GM19035 (cell line): ENCODE measurements at regions not wholly inside any gene's neighbourhood (a gene's known extent, or its start where the extent isn't known, plus 50 kb on each side); places are given as distances from the start of the nearest gene placed in this dataset.
"Not testable (repeated sequence)": the region's sequence is repeated elsewhere in the genome, so short reads cannot be mapped to it uniquely, and the experiment has no call there.

Experiments
- ATAC-seq: cut with Tn5 transposase; IDR thresholded peaks from one replicate; pipeline ENCODE4 v1.9.1; 2021; ENCODE audit not compliant: unreplicated experiment

GRCh38 chr6:167661552-167662044, 165.1 kb upstream of the AFDN start:
- ATAC-seq, result no peak

GRCh38 chr6:167662075-167662880, 164.4 kb upstream of the AFDN start:
- no peak for ATAC-seq

- no peak for ATAC-seq
Observed at GRCh38 chr6:167662881-167663205, 163.9 kb upstream of the AFDN start.

- no peak for ATAC-seq
Observed at GRCh38 chr6:167663316-167663715, 163.4 kb upstream of the AFDN start.

- no peak for ATAC-seq
Observed at GRCh38 chr6:167663784-167664443, 162.8 kb upstream of the AFDN start.

- no peak for ATAC-seq
Observed at GRCh38 chr6:167664678-167665660, 161.7 kb upstream of the AFDN start.

GRCh38 chr6:167665698-167666330, 160.9 kb upstream of the AFDN start:
- ATAC-seq, result no peak

GRCh38 chr6:167666571-167667203, 160.0 kb upstream of the AFDN start:
- ATAC-seq, result no peak

- ATAC-seq, result no peak
Observed at GRCh38 chr6:167667204-167668018, 159.3 kb upstream of the AFDN start.

GRCh38 chr6:167668019-167668753, 158.5 kb upstream of the AFDN start:
- ATAC-seq, result no peak

GRCh38 chr6:167668754-167669552, 157.8 kb upstream of the AFDN start:
- ATAC-seq, result no peak

- no peak for ATAC-seq
Observed at GRCh38 chr6:167669553-167669849, 157.2 kb upstream of the AFDN start.

GRCh38 chr6:167669870-167670802, 156.6 kb upstream of the AFDN start:
- ATAC-seq, result no peak

- no peak for ATAC-seq
Observed at GRCh38 chr6:167670938-167671338, 155.8 kb upstream of the AFDN start.

- ATAC-seq, result not testable (repeated sequence)
Observed at GRCh38 chr6:167671379-167671976, 155.2 kb upstream of the AFDN start.

GRCh38 chr6:167671977-167672687, 154.6 kb upstream of the AFDN start:
- ATAC-seq, result no peak
